Vagina (tissue), 2 donors: ENCODE measurements at regions not wholly inside any gene's neighbourhood (a gene's known extent, or its start where the extent isn't known, plus 50 kb on each side); places are given as distances from the start of the nearest gene placed in this dataset.

ENCODE experiments used
- DNase-seq, 2 donors: peaks; one replicate each; pipeline ENCODE4 v3.0.0-alpha.2; 2017; ENCODE audit errors: extremely low spot score in 2 of 2
- H3K27ac ChIP-seq: fragments of 200-600 bp; sonication (generic); one replicate; pipeline ENCODE4 v1.5.1; 2019
- H3K27me3 ChIP-seq: fragments of 200-600 bp; sonication (generic); one replicate; pipeline ENCODE4 v1.5.1; 2019
- H3K36me3 ChIP-seq, 2 donors: fragments of 200-600 bp; sonication (generic); one replicate each; pipeline ENCODE4 v1.5.1; 2017 to 2019
- H3K4me1 ChIP-seq: fragments of 200-600 bp; sonication (generic); one replicate; pipeline ENCODE4 v1.5.1; 2019
- H3K4me3 ChIP-seq, 2 donors: fragments of 200-600 bp; sonication (generic); 1 replicate in 1 of 2; 2 replicates in 1 of 2; pipeline ENCODE4 v1.5.1; 2016 to 2019
- H3K9me3 ChIP-seq: fragments of 200-600 bp; sonication (generic); one replicate; pipeline ENCODE4 v1.5.1; 2019
- POLR2A ChIP-seq, 2 donors: fragments of 450-650 bp; IDR thresholded peaks; one replicate each; pipeline ENCODE4 v1.6.1; 2017; ENCODE audit warnings: antibody characterized with exemption in 2 of 2, mild to moderate bottlenecking in 2 of 2, moderate library complexity in 2 of 2
- POLR2AphosphoS5 ChIP-seq, 2 donors: sonication (generic); formaldehyde crosslinking; IDR thresholded peaks; one replicate each; pipeline ENCODE4 v1.9.0; 2017; ENCODE audit warnings: antibody characterized with exemption in 2 of 2, mild to moderate bottlenecking in 2 of 2, low read depth in 1 of 2; ENCODE audit not compliant: insufficient read depth in 1 of 2
- intact Hi-C: fragments of 100-400 bp; cut with DNase I; formaldehyde crosslinking; loops from one replicate; pipeline ENCODE4 v1.15.1; 2023
- TF ChIP-seq, protein P1 (sequence below), 3 experiments: fragments of 450-650 bp in 2 of 3; fragments of 200-600 bp in 1 of 3; sonication (generic) in 1 of 3; IDR thresholded peaks; one replicate each; pipeline ENCODE4 v1.5.1; 2017 to 2019; ENCODE audit warnings: antibody characterized with exemption in 3 of 3, mild to moderate bottlenecking in 2 of 3, moderate library complexity in 2 of 3

GRCh38 chr2:100643467-100643866 is 80.7 kb downstream of the PDCL3 start:
- TF ChIP-seq POLR2AphosphoS5 (IDR thresholded peaks at IDR 0.05; ENCODE audit: insufficient read depth in 1 of 2, low read depth in 1 of 2) (no peak), POLR2A (IDR thresholded peaks at IDR 0.05) (no peak)
- TF ChIP-seq, protein P1, sequence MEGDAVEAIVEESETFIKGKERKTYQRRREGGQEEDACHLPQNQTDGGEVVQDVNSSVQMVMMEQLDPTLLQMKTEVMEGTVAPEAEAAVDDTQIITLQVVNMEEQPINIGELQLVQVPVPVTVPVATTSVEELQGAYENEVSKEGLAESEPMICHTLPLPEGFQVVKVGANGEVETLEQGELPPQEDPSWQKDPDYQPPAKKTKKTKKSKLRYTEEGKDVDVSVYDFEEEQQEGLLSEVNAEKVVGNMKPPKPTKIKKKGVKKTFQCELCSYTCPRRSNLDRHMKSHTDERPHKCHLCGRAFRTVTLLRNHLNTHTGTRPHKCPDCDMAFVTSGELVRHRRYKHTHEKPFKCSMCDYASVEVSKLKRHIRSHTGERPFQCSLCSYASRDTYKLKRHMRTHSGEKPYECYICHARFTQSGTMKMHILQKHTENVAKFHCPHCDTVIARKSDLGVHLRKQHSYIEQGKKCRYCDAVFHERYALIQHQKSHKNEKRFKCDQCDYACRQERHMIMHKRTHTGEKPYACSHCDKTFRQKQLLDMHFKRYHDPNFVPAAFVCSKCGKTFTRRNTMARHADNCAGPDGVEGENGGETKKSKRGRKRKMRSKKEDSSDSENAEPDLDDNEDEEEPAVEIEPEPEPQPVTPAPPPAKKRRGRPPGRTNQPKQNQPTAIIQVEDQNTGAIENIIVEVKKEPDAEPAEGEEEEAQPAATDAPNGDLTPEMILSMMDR (IDR thresholded peaks at IDR 0.05), result no peak
- Histone ChIP-seq H3K36me3 (no peaks in the 10 kb centered on the region), H3K9me3 (no peaks in the 10 kb centered on the region), H3K27me3 (no peaks in the 10 kb centered on the region), H3K4me1 (no peaks in the 10 kb centered on the region), H3K4me3 (no peak overlapping the region), H3K27ac (no peak overlapping the region)
- no peak for DNase-seq
- intact Hi-C loops, result no loop called here

GRCh38 chr2:100643906-100644501 is 81.2 kb downstream of the PDCL3 start:
- intact Hi-C loops, result no loop called here
- DNase-seq, result no peak
- no peaks in the 10 kb centered on the region for H3K36me3 ChIP-seq
- H3K4me1 ChIP-seq, result no peaks in the 10 kb centered on the region
- H3K27ac ChIP-seq, result no peak overlapping the region
- H3K4me3 ChIP-seq, result no peak overlapping the region
- no peak for TF ChIP-seq POLR2AphosphoS5 (IDR thresholded peaks at IDR 0.05; ENCODE audit: insufficient read depth in 1 of 2, low read depth in 1 of 2)
- TF ChIP-seq, protein P1 (IDR thresholded peaks at IDR 0.05), result no peak
- no peak for TF ChIP-seq POLR2A (IDR thresholded peaks at IDR 0.05)
- no peaks in the 10 kb centered on the region for H3K27me3 ChIP-seq
- H3K9me3 ChIP-seq, result no peaks in the 10 kb centered on the region

- no peak for DNase-seq
- H3K36me3 ChIP-seq, result no peaks in the 10 kb centered on the region
- intact Hi-C loops, result no loop called here
- no peak overlapping the region for H3K4me3 ChIP-seq
- H3K27ac ChIP-seq, result no peak overlapping the region
- no peaks in the 10 kb centered on the region for H3K4me1 ChIP-seq
- TF ChIP-seq POLR2AphosphoS5 (IDR thresholded peaks at IDR 0.05; ENCODE audit: insufficient read depth in 1 of 2, low read depth in 1 of 2) (no peak), POLR2A (IDR thresholded peaks at IDR 0.05) (no peak)
- TF ChIP-seq, protein P1 (IDR thresholded peaks at IDR 0.05), result no peak
- no peaks in the 10 kb centered on the region for H3K27me3 ChIP-seq
- H3K9me3 ChIP-seq, result no peaks in the 10 kb centered on the region
Observed at GRCh38 chr2:100645695-100646429, 83.1 kb downstream of the PDCL3 start.

DNA sequence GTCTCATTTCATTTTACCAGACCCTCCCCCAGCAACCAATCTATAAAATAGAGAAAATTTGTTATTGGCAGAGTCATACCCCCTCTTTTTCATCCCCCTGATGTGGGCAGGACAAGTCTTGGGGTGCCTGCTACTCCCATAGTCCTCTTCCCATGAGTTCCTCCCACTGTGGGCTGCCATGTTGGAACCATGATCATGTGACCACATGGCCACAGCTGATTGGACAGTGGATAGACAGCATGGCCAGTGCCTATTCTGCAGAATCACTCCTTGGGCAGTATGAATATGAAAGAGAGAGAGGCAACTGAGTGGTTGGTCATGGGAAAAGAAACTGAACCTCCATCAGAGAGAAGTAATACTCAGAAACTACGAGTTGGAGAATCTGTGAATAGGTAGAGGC is 84.9 kb downstream of the PDCL3 start:
- Histone ChIP-seq H3K27me3 (no peaks in the 10 kb centered on the region), H3K27ac (no peak overlapping the region), H3K36me3 (no peaks in the 10 kb centered on the region), H3K4me1 (no peaks in the 10 kb centered on the region), H3K4me3 (no peak overlapping the region), H3K9me3 (no peaks in the 10 kb centered on the region)
- DNase-seq, result no peak
- no peak for TF ChIP-seq POLR2AphosphoS5 (IDR thresholded peaks at IDR 0.05; ENCODE audit: insufficient read depth in 1 of 2, low read depth in 1 of 2)
- TF ChIP-seq POLR2A (IDR thresholded peaks at IDR 0.05), result no peak
- TF ChIP-seq, protein P1 (IDR thresholded peaks at IDR 0.05), result no peak
- intact Hi-C loops, result no loop called here

- Histone ChIP-seq H3K4me3 (no peak overlapping the region), H3K27me3 (no peaks in the 10 kb centered on the region), H3K9me3 (no peaks in the 10 kb centered on the region), H3K4me1 (no peaks in the 10 kb centered on the region), H3K36me3 (no peaks in the 10 kb centered on the region), H3K27ac (no peak overlapping the region)
- DNase-seq, result no peak
- intact Hi-C loops, result no loop called here
- TF ChIP-seq, protein P1 (IDR thresholded peaks at IDR 0.05), result no peak
- TF ChIP-seq POLR2AphosphoS5 (IDR thresholded peaks at IDR 0.05; ENCODE audit: insufficient read depth in 1 of 2, low read depth in 1 of 2), result no peak
Observed at GRCh38 chr2:100650151-100650550, 87.4 kb downstream of the PDCL3 start.
